GM23338 (cell line): ENCODE measurements at regions not wholly inside any gene's neighbourhood (a gene's known extent, or its start where the extent isn't known, plus 50 kb on each side); places are given as distances from the start of the nearest gene placed in this dataset.

Experiments used
- ATAC-seq: fragments of 200-7000 bp; cut with Tn5 transposase; 3 replicates; pipeline ENCODE4 v1.9.1; 2020
- DNase-seq: peaks from one replicate; pipeline ENCODE4 v3.0.0-alpha.2; 2015; ENCODE audit warnings: low spot score
- H2AFZ ChIP-seq: fragments of 200-600 bp; sonication (generic); 2 replicates; pipeline ENCODE4 v1.8.0; 2016; ENCODE audit warnings: antibody characterized with exemption, mild to moderate bottlenecking, moderate library complexity
- H3F3A ChIP-seq: fragments of 200-600 bp; sonication (generic); replicated peaks from 2 replicates; pipeline ENCODE4 v1.8.0; 2017; ENCODE audit warnings: antibody characterized with exemption, mixed run types, low read depth
- H3K27ac ChIP-seq: fragments of 200-600 bp; sonication (generic); 2 replicates; pipeline ENCODE4 v1.6.1; 2016; ENCODE audit warnings: low read depth
- H3K27me3 ChIP-seq: fragments of 200-600 bp; sonication (generic); 2 replicates; pipeline ENCODE4 v1.8.0; 2016; ENCODE audit warnings: mild to moderate bottlenecking, mixed run types, moderate library complexity; ENCODE audit not compliant: insufficient read depth
- H3K36me3 ChIP-seq: fragments of 200-600 bp; sonication (generic); 2 replicates; pipeline ENCODE4 v1.8.0; 2016; ENCODE audit warnings: mild to moderate bottlenecking; ENCODE audit not compliant: insufficient read depth
- H3K4me1 ChIP-seq: fragments of 200-600 bp; sonication (generic); 2 replicates; pipeline ENCODE4 v1.8.0; 2016; ENCODE audit warnings: mild to moderate bottlenecking, moderate library complexity; ENCODE audit not compliant: insufficient read depth
- H3K4me2 ChIP-seq: fragments of 200-600 bp; sonication (generic); 2 replicates; pipeline ENCODE4 v1.7.1; 2017; ENCODE audit warnings: mixed run types
- H3K4me3 ChIP-seq: fragments of 200-600 bp; sonication (generic); 2 replicates; pipeline ENCODE4 v1.6.1; 2016; ENCODE audit warnings: mixed run types
- H3K79me2 ChIP-seq: fragments of 200-600 bp; sonication (generic); replicated peaks from 2 replicates; pipeline ENCODE4 v1.8.0; 2017; ENCODE audit warnings: mild to moderate bottlenecking; ENCODE audit not compliant: insufficient read depth
- H3K9me2 ChIP-seq: fragments of 200-600 bp; sonication (generic); 2 replicates; pipeline ENCODE4 v1.8.0; 2017; ENCODE audit not compliant: insufficient read depth
- H4K20me1 ChIP-seq: fragments of 200-600 bp; sonication (generic); replicated peaks from 2 replicates; pipeline ENCODE4 v1.8.0; 2017; ENCODE audit warnings: mild to moderate bottlenecking; ENCODE audit not compliant: insufficient read depth
- H3K27ac Mint-ChIP-seq: 2 replicates; pipeline ENCODE4 v1.8.0; 2020; ENCODE audit warnings: inconsistent platforms, mild to moderate bottlenecking, moderate library complexity, mixed read lengths
- H3K27me3 Mint-ChIP-seq: 3 replicates; pipeline ENCODE4 v1.8.0; 2022; ENCODE audit warnings: low read depth, mild to moderate bottlenecking, moderate library complexity, mixed read lengths, inconsistent platforms; ENCODE audit not compliant: insufficient read depth, poor library complexity
- H3K36me3 Mint-ChIP-seq: 3 replicates; pipeline ENCODE4 v1.8.0; 2021; ENCODE audit warnings: low read depth, mild to moderate bottlenecking, inconsistent platforms, moderate library complexity, mixed read lengths
- H3K4me1 Mint-ChIP-seq: 3 replicates; pipeline ENCODE4 v1.8.0; 2020; ENCODE audit warnings: mild to moderate bottlenecking, inconsistent platforms, mixed read lengths
- H3K4me3 Mint-ChIP-seq: 3 replicates; pipeline ENCODE4 v1.8.0; 2021; ENCODE audit warnings: moderate library complexity, mild to moderate bottlenecking, inconsistent platforms, mixed read lengths
- H3K9me3 Mint-ChIP-seq: 3 replicates; pipeline ENCODE4 v1.8.0; 2020; ENCODE audit warnings: moderate library complexity, mild to moderate bottlenecking, inconsistent platforms, mixed read lengths
- CREB1 ChIP-seq: fragments of 250-450 bp; sonication (Bioruptor Pico); IDR thresholded peaks from 2 replicates; pipeline ENCODE4 v1.5.0; 2020; ENCODE audit warnings: low read depth, mild to moderate bottlenecking, moderate library complexity
- EZH2 ChIP-seq: fragments of 200-600 bp; sonication (generic); IDR thresholded peaks from one replicate; pipeline ENCODE4 v1.8.0; 2017; ENCODE audit warnings: antibody characterized with exemption, mild to moderate bottlenecking, low read depth; ENCODE audit not compliant: unreplicated experiment
- EZH2phosphoT487 ChIP-seq: fragments of 200-600 bp; sonication (generic); IDR thresholded peaks from one replicate; pipeline ENCODE4 v1.8.1; 2018; ENCODE audit warnings: antibody characterized with exemption; ENCODE audit not compliant: unreplicated experiment
- NANOG ChIP-seq: IDR thresholded peaks from 2 replicates; pipeline ENCODE4 v1.6.1; 2016; ENCODE audit warnings: antibody characterized with exemption, borderline replicate concordance
- POLR2AphosphoS5 ChIP-seq: IDR thresholded peaks from 2 replicates; pipeline ENCODE4 v1.6.1; 2016; ENCODE audit warnings: antibody characterized with exemption, low read depth
- STAT1 ChIP-seq: IDR thresholded peaks from one replicate; pipeline ENCODE4 v1.6.1; 2016; ENCODE audit warnings: antibody characterized with exemption; ENCODE audit not compliant: unreplicated experiment
- ZNF114 ChIP-seq: fragments of 250-450 bp; sonication (Bioruptor Pico); IDR thresholded peaks from 2 replicates; pipeline ENCODE4 v1.5.0; 2020; ENCODE audit warnings: mild to moderate bottlenecking, moderate library complexity
- ZNF331 ChIP-seq: fragments of 250-450 bp; sonication (Bioruptor Pico); IDR thresholded peaks from 2 replicates; pipeline ENCODE4 v1.5.0; 2020; ENCODE audit warnings: low read depth, mild to moderate bottlenecking, moderate library complexity
- TF ChIP-seq, protein P1 (sequence below), 2 experiments: fragments of 200-600 bp in 1 of 2; sonication (generic) in 1 of 2; conservative IDR thresholded peaks; 2 replicates each; pipeline versions ENCODE4 v1.5.1 to v1.6.1; 2016 to 2017; ENCODE audit warnings: antibody characterized with exemption in 2 of 2, low read depth in 2 of 2, mild to moderate bottlenecking in 2 of 2, moderate library complexity in 1 of 2
- TF ChIP-seq, protein P2 (sequence below): fragments of 250-450 bp; sonication (Bioruptor Pico); IDR thresholded peaks from 2 replicates; pipeline ENCODE4 v1.5.0; 2020; ENCODE audit warnings: mild to moderate bottlenecking, moderate library complexity
- TF ChIP-seq, protein P3 (sequence below): IDR thresholded peaks from 2 replicates; pipeline ENCODE4 v1.6.1; 2016; ENCODE audit warnings: antibody characterized with exemption

DNA sequence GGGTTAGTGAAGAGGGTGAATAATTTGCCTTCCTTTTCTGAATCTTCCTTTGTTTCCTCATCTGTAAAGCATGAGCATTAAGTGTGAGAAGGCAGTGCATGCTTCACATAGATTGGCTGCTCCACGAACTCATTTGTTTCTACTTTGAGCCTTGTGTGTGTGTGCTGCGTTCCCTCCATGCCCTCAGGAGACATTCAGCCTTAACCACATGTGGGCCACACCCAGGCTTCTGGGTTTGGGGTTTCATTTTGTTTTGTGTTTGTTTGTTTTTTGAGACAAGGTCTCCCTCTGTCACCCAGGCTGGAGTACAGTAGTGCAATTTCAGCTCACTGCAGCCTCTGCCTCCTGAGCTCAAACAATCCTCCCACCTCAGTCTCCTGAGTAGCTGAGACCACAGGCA lies 843.3 kb downstream of the GALR1 start:
- ATAC-seq (no peak), DNase-seq (no peak)
- Mint-ChIP-seq H3K4me3 (no peak overlapping the region), H3K36me3 (peaks cover 48% of the 10 kb centered on the region), H3K27ac (no peak overlapping the region), H3K27me3 (peaks cover 11% of the 10 kb centered on the region), H3K4me1 (no peaks in the 10 kb centered on the region), H3K9me3 (peaks cover 97% of the 10 kb centered on the region)
- Histone ChIP-seq H3K4me2 (no peak overlapping the region), H3K4me3 (no peak overlapping the region), H3K9me2 (no peaks in the 10 kb centered on the region), H3K27me3 (no peaks in the 10 kb centered on the region), H2AFZ (no peak overlapping the region), H4K20me1 (no peaks in the 10 kb centered on the region), H3K27ac (no peak overlapping the region), H3F3A (no peaks in the 10 kb centered on the region), H3K36me3 (no peaks in the 10 kb centered on the region), H3K4me1 (no peaks in the 10 kb centered on the region), H3K79me2 (no peaks in the 10 kb centered on the region)
- TF ChIP-seq POLR2AphosphoS5 (no peak), ZNF114 (CRISPR knock-in tag) (no peak), EZH2 (no peak), ZNF331 (CRISPR knock-in tag) (no peak), STAT1 (no peak), EZH2phosphoT487 (no peak), NANOG (no peak), CREB1 (CRISPR knock-in tag) (no peak)
- TF ChIP-seq, protein P1, sequence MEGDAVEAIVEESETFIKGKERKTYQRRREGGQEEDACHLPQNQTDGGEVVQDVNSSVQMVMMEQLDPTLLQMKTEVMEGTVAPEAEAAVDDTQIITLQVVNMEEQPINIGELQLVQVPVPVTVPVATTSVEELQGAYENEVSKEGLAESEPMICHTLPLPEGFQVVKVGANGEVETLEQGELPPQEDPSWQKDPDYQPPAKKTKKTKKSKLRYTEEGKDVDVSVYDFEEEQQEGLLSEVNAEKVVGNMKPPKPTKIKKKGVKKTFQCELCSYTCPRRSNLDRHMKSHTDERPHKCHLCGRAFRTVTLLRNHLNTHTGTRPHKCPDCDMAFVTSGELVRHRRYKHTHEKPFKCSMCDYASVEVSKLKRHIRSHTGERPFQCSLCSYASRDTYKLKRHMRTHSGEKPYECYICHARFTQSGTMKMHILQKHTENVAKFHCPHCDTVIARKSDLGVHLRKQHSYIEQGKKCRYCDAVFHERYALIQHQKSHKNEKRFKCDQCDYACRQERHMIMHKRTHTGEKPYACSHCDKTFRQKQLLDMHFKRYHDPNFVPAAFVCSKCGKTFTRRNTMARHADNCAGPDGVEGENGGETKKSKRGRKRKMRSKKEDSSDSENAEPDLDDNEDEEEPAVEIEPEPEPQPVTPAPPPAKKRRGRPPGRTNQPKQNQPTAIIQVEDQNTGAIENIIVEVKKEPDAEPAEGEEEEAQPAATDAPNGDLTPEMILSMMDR (conservative IDR thresholded peaks at IDR 0.05; ENCODE audit: low read depth in 2 of 2), result no peak
- TF ChIP-seq, protein P2, sequence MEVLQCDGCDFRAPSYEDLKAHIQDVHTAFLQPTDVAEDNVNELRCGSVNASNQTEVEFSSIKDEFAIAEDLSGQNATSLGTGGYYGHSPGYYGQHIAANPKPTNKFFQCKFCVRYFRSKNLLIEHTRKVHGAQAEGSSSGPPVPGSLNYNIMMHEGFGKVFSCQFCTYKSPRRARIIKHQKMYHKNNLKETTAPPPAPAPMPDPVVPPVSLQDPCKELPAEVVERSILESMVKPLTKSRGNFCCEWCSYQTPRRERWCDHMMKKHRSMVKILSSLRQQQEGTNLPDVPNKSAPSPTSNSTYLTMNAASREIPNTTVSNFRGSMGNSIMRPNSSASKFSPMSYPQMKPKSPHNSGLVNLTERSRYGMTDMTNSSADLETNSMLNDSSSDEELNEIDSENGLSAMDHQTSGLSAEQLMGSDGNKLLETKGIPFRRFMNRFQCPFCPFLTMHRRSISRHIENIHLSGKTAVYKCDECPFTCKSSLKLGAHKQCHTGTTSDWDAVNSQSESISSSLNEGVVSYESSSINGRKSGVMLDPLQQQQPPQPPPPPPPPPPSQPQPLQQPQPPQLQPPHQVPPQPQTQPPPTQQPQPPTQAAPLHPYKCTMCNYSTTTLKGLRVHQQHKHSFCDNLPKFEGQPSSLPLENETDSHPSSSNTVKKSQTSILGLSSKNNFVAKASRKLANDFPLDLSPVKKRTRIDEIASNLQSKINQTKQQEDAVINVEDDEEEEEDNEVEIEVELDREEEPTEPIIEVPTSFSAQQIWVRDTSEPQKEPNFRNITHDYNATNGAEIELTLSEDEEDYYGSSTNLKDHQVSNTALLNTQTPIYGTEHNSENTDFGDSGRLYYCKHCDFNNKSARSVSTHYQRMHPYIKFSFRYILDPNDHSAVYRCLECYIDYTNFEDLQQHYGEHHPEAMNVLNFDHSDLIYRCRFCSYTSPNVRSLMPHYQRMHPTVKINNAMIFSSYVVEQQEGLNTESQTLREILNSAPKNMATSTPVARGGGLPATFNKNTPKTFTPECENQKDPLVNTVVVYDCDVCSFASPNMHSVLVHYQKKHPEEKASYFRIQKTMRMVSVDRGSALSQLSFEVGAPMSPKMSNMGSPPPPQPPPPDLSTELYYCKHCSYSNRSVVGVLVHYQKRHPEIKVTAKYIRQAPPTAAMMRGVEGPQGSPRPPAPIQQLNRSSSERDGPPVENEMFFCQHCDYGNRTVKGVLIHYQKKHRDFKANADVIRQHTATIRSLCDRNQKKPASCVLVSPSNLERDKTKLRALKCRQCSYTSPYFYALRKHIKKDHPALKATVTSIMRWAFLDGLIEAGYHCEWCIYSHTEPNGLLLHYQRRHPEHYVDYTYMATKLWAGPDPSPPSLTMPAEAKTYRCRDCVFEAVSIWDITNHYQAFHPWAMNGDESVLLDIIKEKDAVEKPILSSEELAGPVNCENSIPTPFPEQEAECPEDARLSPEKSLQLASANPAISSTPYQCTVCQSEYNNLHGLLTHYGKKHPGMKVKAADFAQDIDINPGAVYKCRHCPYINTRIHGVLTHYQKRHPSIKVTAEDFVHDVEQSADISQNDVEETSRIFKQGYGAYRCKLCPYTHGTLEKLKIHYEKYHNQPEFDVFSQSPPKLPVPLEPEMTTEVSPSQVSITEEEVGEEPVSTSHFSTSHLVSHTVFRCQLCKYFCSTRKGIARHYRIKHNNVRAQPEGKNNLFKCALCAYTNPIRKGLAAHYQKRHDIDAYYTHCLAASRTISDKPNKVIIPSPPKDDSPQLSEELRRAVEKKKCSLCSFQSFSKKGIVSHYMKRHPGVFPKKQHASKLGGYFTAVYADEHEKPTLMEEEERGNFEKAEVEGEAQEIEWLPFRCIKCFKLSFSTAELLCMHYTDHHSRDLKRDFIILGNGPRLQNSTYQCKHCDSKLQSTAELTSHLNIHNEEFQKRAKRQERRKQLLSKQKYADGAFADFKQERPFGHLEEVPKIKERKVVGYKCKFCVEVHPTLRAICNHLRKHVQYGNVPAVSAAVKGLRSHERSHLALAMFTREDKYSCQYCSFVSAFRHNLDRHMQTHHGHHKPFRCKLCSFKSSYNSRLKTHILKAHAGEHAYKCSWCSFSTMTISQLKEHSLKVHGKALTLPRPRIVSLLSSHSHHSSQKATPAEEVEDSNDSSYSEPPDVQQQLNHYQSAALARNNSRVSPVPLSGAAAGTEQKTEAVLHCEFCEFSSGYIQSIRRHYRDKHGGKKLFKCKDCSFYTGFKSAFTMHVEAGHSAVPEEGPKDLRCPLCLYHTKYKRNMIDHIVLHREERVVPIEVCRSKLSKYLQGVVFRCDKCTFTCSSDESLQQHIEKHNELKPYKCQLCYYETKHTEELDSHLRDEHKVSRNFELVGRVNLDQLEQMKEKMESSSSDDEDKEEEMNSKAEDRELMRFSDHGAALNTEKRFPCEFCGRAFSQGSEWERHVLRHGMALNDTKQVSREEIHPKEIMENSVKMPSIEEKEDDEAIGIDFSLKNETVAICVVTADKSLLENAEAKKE (CRISPR knock-in tag), result no peak
- TF ChIP-seq, protein P3, sequence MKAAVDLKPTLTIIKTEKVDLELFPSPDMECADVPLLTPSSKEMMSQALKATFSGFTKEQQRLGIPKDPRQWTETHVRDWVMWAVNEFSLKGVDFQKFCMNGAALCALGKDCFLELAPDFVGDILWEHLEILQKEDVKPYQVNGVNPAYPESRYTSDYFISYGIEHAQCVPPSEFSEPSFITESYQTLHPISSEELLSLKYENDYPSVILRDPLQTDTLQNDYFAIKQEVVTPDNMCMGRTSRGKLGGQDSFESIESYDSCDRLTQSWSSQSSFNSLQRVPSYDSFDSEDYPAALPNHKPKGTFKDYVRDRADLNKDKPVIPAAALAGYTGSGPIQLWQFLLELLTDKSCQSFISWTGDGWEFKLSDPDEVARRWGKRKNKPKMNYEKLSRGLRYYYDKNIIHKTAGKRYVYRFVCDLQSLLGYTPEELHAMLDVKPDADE, result no peak
